B cell (primary cell): ENCODE measurements at regions not wholly inside any gene's neighbourhood (a gene's known extent, or its start where the extent isn't known, plus 50 kb on each side); places are given as distances from the start of the nearest gene placed in this dataset.

Experiments
- ATAC-seq: fragments of 200-7000 bp; cut with Tn5 transposase; one replicate; pipeline ENCODE4 v1.10.0; 2021; ENCODE audit warnings: low read depth, mild to moderate bottlenecking, moderate number of reproducible peaks, moderate library complexity
- CTCF ChIA-PET: fragments of 350-600 bp; sonication (Branson Sonifier 250); formaldehyde crosslinking; loops from one replicate; lab custom pipeline; 2021; ENCODE audit warnings: antibody characterized with exemption, inconsistent platforms; lab: Charles Lee
- POLR2A ChIA-PET: fragments of 350-600 bp; sonication (Branson Sonifier 250); formaldehyde crosslinking; loops from one replicate; lab custom pipeline; 2021; ENCODE audit warnings: antibody characterized with exemption; lab: Charles Lee
- DNase-seq: peaks from one replicate; pipeline ENCODE4 v3.0.0; 2013
- H2AFZ ChIP-seq: 2 replicates; pipeline ENCODE4 v1.6.1; 2012; ENCODE audit warnings: mild to moderate bottlenecking, low read depth, low read length; ENCODE audit not compliant: insufficient read depth, poor library complexity, severe bottlenecking
- H3K27ac ChIP-seq, 2 donors: 1 replicate in 1 of 2; 2 replicates in 1 of 2; pipeline ENCODE4 v1.5.1; 2012 to 2013; ENCODE audit warnings: low read length in 2 of 2, mild to moderate bottlenecking in 2 of 2, moderate library complexity in 1 of 2
- H3K27me3 ChIP-seq, 4 experiments: fragments of 200-600 bp in 1 of 4; sonication (generic) in 1 of 4; replicated peaks in 1 of 4; 1 replicate in 2 of 4; 2 replicates in 2 of 4; pipeline versions ENCODE4 v1.6.1 to v1.7.0; 2013 to 2016; ENCODE audit warnings: low read length in 3 of 4, mild to moderate bottlenecking in 2 of 4, mixed read lengths in 1 of 4, moderate library complexity in 1 of 4; ENCODE audit not compliant: insufficient read depth in 4 of 4, control insufficient read depth in 3 of 4; ENCODE audit errors: control extremely low read depth in 1 of 4
- H3K36me3 ChIP-seq, 2 experiments: replicated peaks in 1 of 2; 1 replicate in 1 of 2; 2 replicates in 1 of 2; pipeline versions ENCODE4 v1.6.1 to v1.7.1; 2013; ENCODE audit warnings: low read length in 1 of 2; ENCODE audit not compliant: insufficient read depth in 2 of 2, control insufficient read depth in 1 of 2; ENCODE audit errors: control extremely low read depth in 1 of 2, extremely low read depth in 1 of 2
- H3K4me1 ChIP-seq, 2 donors: fragments of 200-600 bp in 1 of 2; sonication (generic) in 1 of 2; 1 replicate in 1 of 2; 2 replicates in 1 of 2; pipeline versions ENCODE4 v1.5.1 to v1.6.1; 2013 to 2017; ENCODE audit warnings: low read length in 2 of 2; ENCODE audit not compliant: control insufficient read depth in 2 of 2, insufficient read depth in 2 of 2
- H3K4me2 ChIP-seq: replicated peaks from 2 replicates; pipeline ENCODE3; 2012; ENCODE audit warnings: mild to moderate bottlenecking, low read depth, low read length; ENCODE audit not compliant: poor library complexity, severe bottlenecking
- H3K4me3 ChIP-seq, 5 experiments: fragments of 200-600 bp in 1 of 5; sonication (generic) in 1 of 5; 1 replicate in 3 of 5; 2 replicates in 2 of 5; pipeline versions ENCODE4 v1.5.1 to v1.7.0; 2011 to 2016; ENCODE audit warnings: low read length in 4 of 5, mild to moderate bottlenecking in 4 of 5, low read depth in 2 of 5, control low read depth in 1 of 5, moderate library complexity in 1 of 5; ENCODE audit not compliant: insufficient read depth in 1 of 5; ENCODE audit errors: control extremely low read depth in 1 of 5, extremely low read depth in 1 of 5
- H3K79me2 ChIP-seq: fragments of 200-600 bp; sonication (generic); one replicate; pipeline ENCODE4 v1.6.0; 2016; ENCODE audit warnings: low read length; ENCODE audit not compliant: control insufficient read depth, insufficient read depth
- H3K9ac ChIP-seq: fragments of 200-600 bp; sonication (generic); 2 replicates; pipeline ENCODE4 v1.6.1; 2017; ENCODE audit warnings: mild to moderate bottlenecking, low read length, moderate library complexity
- H3K9me3 ChIP-seq, 3 donors: one replicate each; pipeline versions ENCODE4 v1.6.1 to v1.7.1; 2013; ENCODE audit warnings: low read length in 2 of 3; ENCODE audit not compliant: control insufficient read depth in 2 of 3, insufficient read depth in 1 of 3; ENCODE audit errors: control extremely low read depth in 1 of 3
- H4K20me1 ChIP-seq: 2 replicates; pipeline ENCODE4 v1.6.0; 2012; ENCODE audit warnings: mild to moderate bottlenecking, low read length; ENCODE audit not compliant: insufficient read depth, control insufficient read depth, poor library complexity, severe bottlenecking
- H3K27ac Mint-ChIP-seq: one replicate; pipeline ENCODE4 v1.8.0; 2021; ENCODE audit warnings: mixed read lengths
- H3K27me3 Mint-ChIP-seq: one replicate; pipeline ENCODE4 v1.8.0; 2021; ENCODE audit warnings: mixed read lengths
- H3K4me1 Mint-ChIP-seq: one replicate; pipeline ENCODE4 v1.8.0; 2021; ENCODE audit warnings: mixed read lengths
- H3K4me3 Mint-ChIP-seq: one replicate; pipeline ENCODE4 v1.8.0; 2021; ENCODE audit warnings: mixed read lengths
- H3K9me3 Mint-ChIP-seq: one replicate; pipeline ENCODE4 v1.8.0; 2022; ENCODE audit warnings: mixed read lengths; ENCODE audit not compliant: insufficient read depth
- CTCF ChIP-seq: fragments of 200-600 bp; IDR thresholded peaks from one replicate; pipeline ENCODE4 v1.8.0; 2022; ENCODE audit warnings: antibody characterized with exemption, mild to moderate bottlenecking
- EZH2 ChIP-seq: IDR thresholded peaks from 2 replicates; pipeline ENCODE4 v1.6.1; 2012; ENCODE audit warnings: borderline replicate concordance, low read depth, mild to moderate bottlenecking, moderate library complexity, low read length; ENCODE audit not compliant: insufficient read depth, poor library complexity, severe bottlenecking
- WGBS: methylation state at CpG from one replicate; pipeline ENCODE4 v1.1.5; 2013; ENCODE audit warnings: missing lambda C conversion rate; ENCODE audit not compliant: insufficient coverage; 5-methylcytosine and 5-hydroxymethylcytosine counted together
- intact Hi-C: fragments of 100-400 bp; cut with micrococcal nuclease; formaldehyde crosslinking; loops from one replicate; pipeline ENCODE4 v1.10.0; 2022

- TF ChIP-seq EZH2 (no peak), CTCF (no peak)
- Histone ChIP-seq H3K9ac (no peak overlapping the region), H3K4me1 (no peaks in the 10 kb centered on the region), H3K4me3 (no peak overlapping the region), H3K27ac (no peak overlapping the region), H4K20me1 (no peaks in the 10 kb centered on the region), H2AFZ (no peak overlapping the region), H3K27me3 (no peaks in the 10 kb centered on the region), H3K9me3 (peaks cover 0 to 6% (median 0%) of the 10 kb centered on the region in 3 donors), H3K4me2 (no peak overlapping the region), H3K79me2 (no peaks in the 10 kb centered on the region), H3K36me3 (no peaks in the 10 kb centered on the region)
- ChIA-PET POLR2A (no interaction called here), CTCF (no interaction called here)
- Mint-ChIP-seq H3K27me3 (no peaks in the 10 kb centered on the region), H3K4me3 (no peak overlapping the region), H3K27ac (no peak overlapping the region), H3K9me3 (no peaks in the 10 kb centered on the region), H3K4me1 (no peaks in the 10 kb centered on the region)
- 100% methylated on average over 1 of the region's 2 CpGs for WGBS
- DNase-seq (no peak), ATAC-seq (no peak)
- intact Hi-C loops, result no loop called here
Observed at GRCh38 chr2:164044622-164045021, 308.8 kb upstream of the FIGN start.

DNA sequence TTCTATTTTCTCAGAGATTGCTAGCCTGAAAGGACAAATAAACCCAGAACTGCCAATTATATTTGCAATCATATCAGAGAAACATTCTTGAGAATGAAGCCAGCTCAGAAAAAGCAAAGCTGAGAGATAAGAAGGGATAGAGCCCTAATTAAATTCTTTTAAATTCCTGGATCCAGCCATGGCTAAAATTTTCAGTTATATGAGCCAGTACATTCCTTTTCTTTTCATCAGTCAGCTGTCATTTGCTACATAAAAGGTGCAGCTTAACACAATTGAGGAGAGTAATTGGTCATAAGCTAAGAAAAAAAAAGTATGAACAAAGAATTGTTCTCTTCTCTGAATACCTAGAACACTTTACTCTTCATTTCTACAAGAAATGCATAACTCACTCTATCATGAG lies 303.5 kb upstream of the FIGN start:
- ATAC-seq, result no peak
- intact Hi-C loops, result no loop called here
- Mint-ChIP-seq H3K27me3 (no peaks in the 10 kb centered on the region), H3K27ac (no peak overlapping the region), H3K4me3 (no peak overlapping the region), H3K4me1 (no peaks in the 10 kb centered on the region), H3K9me3 (no peaks in the 10 kb centered on the region)
- Histone ChIP-seq H3K4me1 (no peaks in the 10 kb centered on the region), H3K9me3 (peaks cover 0 to 6% (median 0%) of the 10 kb centered on the region in 3 donors), H3K79me2 (no peaks in the 10 kb centered on the region), H3K36me3 (no peaks in the 10 kb centered on the region), H3K9ac (no peak overlapping the region), H3K4me3 (no peak overlapping the region), H3K4me2 (no peak overlapping the region), H4K20me1 (no peaks in the 10 kb centered on the region), H2AFZ (no peak overlapping the region), H3K27ac (no peak overlapping the region), H3K27me3 (no peaks in the 10 kb centered on the region)
- CTCF ChIA-PET, result no interaction called here
- TF ChIP-seq EZH2, result no peak
- POLR2A ChIA-PET, result no interaction called here
- no peak for DNase-seq
